SU-DHL-6 (cell line): ENCODE measurements at regions not wholly inside any gene's neighbourhood (a gene's known extent, or its start where the extent isn't known, plus 50 kb on each side); places are given as distances from the start of the nearest gene placed in this dataset.

Experiments
- EZH2phosphoT487 ChIP-seq: fragments of 200-600 bp; sonication (generic), shearing (Covaris generic); conservative IDR thresholded peaks from 2 replicates; pipeline ENCODE4 v1.6.1; 2018; ENCODE audit warnings: mild to moderate bottlenecking, antibody characterized with exemption, low read length, moderate library complexity, mixed read lengths
- TF ChIP-seq, protein P1 (sequence below): fragments of 200-600 bp; sonication (generic); IDR thresholded peaks from one replicate; pipeline ENCODE4 v1.5.1; 2017; ENCODE audit warnings: antibody characterized with exemption, mild to moderate bottlenecking, low read length, moderate library complexity; ENCODE audit not compliant: insufficient read depth, poor library complexity, severe bottlenecking

DNA sequence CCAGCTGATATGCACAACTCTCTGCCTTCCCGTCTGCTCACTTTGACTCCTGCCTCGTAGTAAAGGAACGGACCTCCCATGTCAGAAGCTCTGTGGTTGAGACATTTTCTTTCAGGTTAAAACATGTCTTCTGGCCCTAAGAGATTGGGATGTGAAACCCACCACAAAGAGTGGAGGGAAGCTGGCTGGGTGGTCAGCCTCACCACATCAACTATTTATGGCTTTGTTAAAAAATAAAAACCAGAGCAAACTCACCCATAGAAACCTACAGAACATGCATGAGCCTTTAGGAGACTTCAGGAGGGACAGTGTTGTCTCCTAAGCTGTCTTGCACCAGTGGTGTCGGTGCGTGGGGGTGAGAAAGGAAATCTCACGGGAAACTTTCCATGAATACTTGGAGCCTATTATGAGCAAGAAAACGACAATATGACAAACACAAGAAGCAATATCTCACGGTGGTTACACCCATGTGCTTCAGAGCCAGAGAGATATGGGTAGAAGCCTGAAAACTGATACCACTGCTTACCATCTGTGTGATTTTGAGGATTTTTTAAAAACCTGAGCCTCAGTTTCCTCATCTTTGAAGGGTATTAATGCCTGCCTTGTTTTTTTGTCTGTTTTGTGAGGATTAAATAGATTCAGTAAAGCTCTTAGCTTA is 61.7 kb upstream of the XYLT1 start:
- TF ChIP-seq, protein P1, sequence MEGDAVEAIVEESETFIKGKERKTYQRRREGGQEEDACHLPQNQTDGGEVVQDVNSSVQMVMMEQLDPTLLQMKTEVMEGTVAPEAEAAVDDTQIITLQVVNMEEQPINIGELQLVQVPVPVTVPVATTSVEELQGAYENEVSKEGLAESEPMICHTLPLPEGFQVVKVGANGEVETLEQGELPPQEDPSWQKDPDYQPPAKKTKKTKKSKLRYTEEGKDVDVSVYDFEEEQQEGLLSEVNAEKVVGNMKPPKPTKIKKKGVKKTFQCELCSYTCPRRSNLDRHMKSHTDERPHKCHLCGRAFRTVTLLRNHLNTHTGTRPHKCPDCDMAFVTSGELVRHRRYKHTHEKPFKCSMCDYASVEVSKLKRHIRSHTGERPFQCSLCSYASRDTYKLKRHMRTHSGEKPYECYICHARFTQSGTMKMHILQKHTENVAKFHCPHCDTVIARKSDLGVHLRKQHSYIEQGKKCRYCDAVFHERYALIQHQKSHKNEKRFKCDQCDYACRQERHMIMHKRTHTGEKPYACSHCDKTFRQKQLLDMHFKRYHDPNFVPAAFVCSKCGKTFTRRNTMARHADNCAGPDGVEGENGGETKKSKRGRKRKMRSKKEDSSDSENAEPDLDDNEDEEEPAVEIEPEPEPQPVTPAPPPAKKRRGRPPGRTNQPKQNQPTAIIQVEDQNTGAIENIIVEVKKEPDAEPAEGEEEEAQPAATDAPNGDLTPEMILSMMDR: no peak
- TF ChIP-seq EZH2phosphoT487: no peak
